Glomerular visceral epithelial cell (primary cell): ENCODE measurements at regions not wholly inside any gene's neighbourhood (a gene's known extent, or its start where the extent isn't known, plus 50 kb on each side); places are given as distances from the start of the nearest gene placed in this dataset.
"Not testable (repeated sequence)": the region's sequence is repeated elsewhere in the genome, so short reads cannot be mapped to it uniquely, and the experiment has no call there.

Experiments used
- DNase-seq: peaks from one replicate; pipeline ENCODE4 v3.0.0-alpha.2; 2016; ENCODE audit errors: extremely low spot score

DNA sequence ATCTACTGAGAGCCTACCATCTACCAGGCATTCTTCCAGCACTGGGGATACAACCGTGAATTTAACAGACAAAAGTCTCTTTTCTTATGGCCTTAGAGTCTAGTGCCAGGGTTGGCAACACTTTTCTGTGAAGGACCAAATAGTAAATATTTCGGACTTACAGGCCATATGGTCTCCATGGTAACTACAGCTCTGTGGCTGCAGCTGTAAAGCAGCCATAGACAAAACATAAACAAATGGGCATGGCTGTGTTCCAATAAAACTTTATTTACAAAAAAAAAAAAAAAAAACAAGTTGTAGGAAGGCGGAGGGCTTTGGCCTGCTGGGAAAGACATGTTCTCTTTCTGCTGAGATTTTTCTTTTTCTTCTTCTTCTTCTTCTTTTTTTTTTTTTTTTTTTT, 98.7 kb downstream of the ABCC12 start:
- no peak for DNase-seq

GRCh38 chr16:48054881-48055601, 100.8 kb downstream of the ABCC12 start:
- DNase-seq = peak; percentile 35

DNA sequence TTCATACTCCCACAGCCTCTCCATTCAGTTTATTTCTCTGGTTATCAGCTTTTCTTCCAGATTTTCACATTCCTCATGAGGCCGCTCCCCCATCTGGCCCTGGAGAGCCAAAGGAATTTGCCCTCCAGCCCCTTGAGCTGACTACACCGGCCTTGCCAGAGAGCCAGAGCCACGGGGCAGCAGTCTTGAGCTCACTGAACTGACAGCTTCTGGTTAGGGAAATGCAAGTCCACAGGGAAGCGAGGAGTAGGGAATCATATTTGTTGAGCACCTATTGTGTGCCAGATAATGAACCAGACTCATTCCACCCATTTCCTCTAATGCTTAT, 102.4 kb downstream of the ABCC12 start:
- peak; percentile 6 for DNase-seq

GRCh38 chr16:48052731-48053417, 102.9 kb downstream of the ABCC12 start:
- no peak for DNase-seq

DNA sequence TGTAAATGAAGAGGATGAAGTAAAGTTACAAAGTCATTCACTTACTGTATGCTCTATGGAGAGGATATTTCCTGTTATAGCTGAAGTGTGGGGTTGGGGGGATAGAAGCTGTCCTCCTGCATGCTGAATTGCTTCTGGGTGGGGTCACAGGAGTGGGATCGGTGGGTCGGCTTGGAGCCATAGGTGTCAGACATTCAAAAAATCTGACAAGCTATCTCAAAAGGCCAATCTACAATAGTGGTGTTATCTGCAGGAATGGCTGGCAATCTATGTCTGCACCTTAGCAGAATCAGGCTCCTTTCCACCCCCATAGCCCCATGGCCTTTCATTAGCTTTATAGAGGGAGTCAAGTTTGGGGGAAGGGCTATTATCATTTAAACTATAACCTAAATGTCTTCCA, 104.9 kb downstream of the ABCC12 start:
- DNase-seq = no peak

- no peak for DNase-seq
These were observed 105.9 kb downstream of the ABCC12 start for GRCh38 chr16:48049847-48050246.

- no peak for DNase-seq
These were observed 108.1 kb downstream of the ABCC12 start for GRCh38 chr16:48047720-48048119.

DNA sequence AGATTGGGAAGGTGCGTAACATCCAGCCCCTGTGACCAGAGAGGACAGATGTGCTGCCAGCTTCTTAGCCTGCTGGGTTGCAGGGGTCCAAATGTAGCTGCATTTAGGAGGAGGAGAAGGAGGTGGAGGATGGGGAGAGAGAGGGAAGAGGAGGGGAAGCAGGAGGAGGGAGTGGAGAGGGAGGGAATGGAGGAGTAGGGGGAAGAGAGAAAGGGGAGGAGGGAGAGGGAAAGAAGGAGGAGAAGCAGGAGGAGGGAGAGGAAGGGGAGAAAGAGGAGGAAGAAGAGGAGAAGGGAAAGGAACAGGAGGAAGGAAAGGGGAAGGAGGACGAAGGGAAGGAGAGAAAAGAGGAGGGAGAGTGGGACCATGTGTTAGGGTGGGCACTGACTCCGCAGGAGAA, 108.6 kb downstream of the ABCC12 start:
- DNase-seq = no peak

GRCh38 chr16:48044117-48044516, 111.7 kb downstream of the ABCC12 start:
- no peak for DNase-seq

- peak; percentile 2 for DNase-seq
These were observed 113.8 kb downstream of the ABCC12 start for GRCh38 chr16:48041981-48042421.

GRCh38 chr16:48035142-48035541, 120.7 kb downstream of the ABCC12 start:
- DNase-seq = no peak

DNA sequence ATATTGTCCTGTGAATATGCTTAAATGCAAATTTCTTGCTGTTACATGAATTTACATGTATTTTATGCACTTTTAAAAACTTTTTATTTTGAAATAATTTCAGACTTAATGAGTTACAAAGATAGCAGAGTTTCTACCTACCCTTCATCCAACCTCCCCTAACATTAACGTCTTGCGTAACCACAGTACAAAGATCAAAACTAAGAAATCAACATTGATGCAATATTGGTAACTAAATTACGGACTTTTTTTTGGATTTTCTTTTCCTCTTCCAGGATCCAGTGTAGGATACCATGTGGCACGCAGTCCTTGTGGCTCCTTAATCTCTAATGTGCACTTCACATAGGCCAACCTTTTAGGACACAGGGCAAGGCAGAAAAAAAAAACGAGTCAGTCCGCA, 124.9 kb downstream of the ABCC12 start:
- no peak for DNase-seq

DNA sequence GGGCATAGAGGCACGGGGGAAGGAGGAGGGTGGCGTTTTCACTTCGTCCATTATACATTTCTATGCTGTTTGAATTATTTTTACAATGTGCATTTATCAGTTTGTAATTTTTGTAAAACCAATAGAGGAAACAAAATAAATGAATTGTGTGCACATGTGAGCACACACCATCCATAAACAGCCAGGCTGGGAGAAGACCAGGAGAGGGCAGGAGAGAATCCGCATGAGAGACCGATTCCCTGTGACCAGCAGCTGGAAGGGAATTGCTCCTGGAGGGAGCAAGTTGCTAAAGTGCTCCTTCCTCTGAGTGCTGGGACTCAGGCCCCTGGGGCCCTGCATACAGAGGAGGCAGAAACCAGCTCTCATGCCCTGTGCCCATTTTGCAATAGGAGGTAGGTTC, 126.0 kb downstream of the ABCC12 start:
- no peak for DNase-seq

GRCh38 chr16:48025359-48025758, 130.4 kb downstream of the ABCC12 start:
- no peak for DNase-seq

DNA sequence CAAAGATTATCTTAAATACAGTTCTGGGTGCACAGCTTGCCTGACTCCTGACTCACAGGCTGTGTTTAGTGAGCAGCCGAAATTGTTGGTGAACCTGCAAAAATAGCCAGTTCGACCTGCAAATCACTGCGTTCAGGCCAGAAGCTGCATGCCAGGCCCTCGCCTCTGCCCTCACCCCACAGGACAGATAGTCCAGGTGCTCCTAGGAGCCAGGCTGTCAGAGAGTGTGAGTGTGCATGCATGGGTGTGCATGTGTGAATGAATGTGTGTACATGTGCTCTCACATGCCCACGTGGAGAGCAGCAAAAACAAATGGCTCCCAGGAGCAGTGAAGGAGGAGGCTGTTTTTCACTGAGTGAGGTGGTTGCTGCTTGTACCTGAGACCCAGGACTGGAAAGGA, 131.8 kb downstream of the ABCC12 start:
- DNase-seq = no peak

GRCh38 chr16:48022496-48022895, 133.3 kb downstream of the ABCC12 start:
- DNase-seq = no peak

- DNase-seq = not testable (repeated sequence)
These were observed 135.2 kb downstream of the ABCC12 start for GRCh38 chr16:48020617-48021016.

DNA sequence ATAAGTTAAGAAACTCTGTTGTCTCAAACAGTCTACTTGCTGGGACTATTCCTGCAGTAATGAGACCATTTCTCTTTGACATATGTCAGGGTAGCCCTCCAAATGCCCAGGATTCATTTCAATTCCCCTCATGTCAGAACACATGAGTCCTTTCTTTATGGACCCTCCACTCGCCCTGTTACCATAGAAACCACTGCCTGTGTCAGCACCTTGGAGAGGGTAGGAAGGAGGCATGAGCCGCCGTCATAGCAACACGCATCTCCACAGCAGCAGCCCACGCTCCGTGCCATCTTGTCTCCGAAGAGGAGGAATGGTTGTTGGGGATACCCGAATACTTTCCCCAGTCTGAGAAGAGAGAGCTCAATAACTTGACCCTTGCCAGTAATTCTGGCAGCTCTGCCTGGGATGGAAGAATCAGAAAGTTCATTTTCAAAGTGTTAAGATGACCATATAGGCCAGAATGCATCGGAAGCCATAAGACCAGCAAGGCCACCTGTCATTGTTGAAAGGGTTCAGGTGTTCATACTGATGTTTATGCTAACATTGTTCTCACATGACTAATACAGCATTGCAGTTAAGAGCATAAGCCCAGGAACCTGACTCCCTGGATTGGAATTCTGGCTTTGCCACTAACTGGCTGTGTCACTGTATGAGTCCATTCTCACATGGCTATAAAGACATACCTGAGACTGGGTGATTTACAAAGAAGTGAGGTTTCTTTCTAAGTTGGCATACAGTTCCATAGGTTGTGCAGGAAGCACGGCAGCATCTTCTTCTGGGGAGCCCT, 141.3 kb downstream of the ABCC12 start:
- peak; percentile 84 for DNase-seq

- DNase-seq = peak; percentile 93
These were observed 142.3 kb downstream of the ABCC12 start for GRCh38 chr16:48013491-48013901.

DNA sequence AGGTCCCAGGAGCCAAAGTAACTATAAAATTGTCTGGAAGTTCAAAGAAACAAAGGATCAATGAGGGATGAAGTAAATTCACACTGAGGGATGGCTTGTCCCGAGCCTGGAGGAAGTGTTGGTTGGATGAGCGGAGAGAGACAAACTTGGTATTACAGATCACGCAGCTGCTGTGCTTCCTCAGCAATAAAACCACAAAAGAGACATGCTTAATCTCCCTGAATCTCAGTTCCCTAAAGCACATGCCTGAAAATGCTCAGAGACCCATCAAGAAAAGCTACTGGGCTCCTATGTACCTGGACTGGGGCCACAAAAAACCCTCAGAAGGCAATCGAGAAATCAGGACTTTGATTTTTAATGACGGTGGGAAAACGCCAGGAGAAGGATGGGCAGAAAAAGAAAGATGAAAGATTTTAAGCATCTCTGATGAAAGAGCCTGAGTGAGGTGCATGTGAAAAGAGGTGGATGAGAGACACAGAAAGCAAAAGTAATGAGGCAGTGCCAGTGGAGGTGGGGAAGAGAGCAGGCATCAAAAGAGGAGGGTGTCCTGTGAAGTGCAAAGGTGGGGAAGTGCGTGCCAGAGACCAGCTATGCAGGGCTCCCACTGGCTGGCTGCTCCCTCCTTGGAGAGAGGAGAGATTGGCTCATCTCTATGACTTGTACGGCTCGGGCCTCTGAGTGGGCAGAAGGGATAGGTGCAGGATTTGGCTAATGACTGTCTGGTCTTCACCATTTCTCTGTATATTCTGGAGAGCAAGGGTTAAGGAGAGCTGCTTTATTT, 143.7 kb downstream of the ABCC12 start:
- peak; percentile 33 for DNase-seq

- DNase-seq = no peak
These were observed 144.3 kb downstream of the ABCC12 start for GRCh38 chr16:48011466-48011865.

DNA sequence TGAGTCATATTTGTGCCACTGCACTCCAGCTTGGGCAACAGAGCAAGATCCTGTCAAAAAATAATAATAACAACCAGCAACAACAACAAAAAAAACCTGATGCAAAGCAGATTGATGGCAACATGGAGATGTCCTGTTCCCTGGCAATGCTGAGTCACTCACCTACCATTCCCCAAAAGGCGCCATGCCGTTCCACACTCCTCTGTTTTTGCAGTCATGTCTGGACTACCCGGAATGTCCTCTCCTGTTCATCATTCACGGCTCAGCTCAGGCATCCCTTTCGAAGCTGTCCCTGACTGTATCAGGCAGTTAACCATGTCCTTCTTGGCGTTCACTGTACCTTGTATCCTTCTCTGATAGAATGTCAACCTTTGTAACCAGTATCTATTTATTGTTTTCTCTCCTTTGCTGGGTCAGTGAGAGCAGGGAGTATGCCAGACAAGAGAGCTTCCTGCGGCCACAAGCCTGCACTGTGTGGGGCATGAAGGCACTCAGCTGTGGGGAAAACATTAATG, 147.7 kb downstream of the ABCC12 start:
- DNase-seq = peak; percentile 41
